Neural progenitor cell (in vitro differentiated cells): ENCODE measurements at regions not wholly inside any gene's neighbourhood (a gene's known extent, or its start where the extent isn't known, plus 50 kb on each side); places are given as distances from the start of the nearest gene placed in this dataset.

Source experiments
- DNase-seq: peaks from one replicate; pipeline ENCODE4 v3.0.0-alpha.2; 2016; ENCODE audit warnings: low spot score
- H2AFZ ChIP-seq: fragments of 200-600 bp; sonication (generic); replicated peaks from 2 replicates; pipeline ENCODE4 v1.6.1; 2016; ENCODE audit warnings: antibody characterized with exemption
- H3F3A ChIP-seq: fragments of 200-600 bp; sonication (generic); 2 replicates; pipeline ENCODE4 v1.6.1; 2016; ENCODE audit warnings: antibody characterized with exemption, low read depth
- H3K27ac ChIP-seq: fragments of 200-600 bp; sonication (generic); 2 replicates; pipeline ENCODE4 v1.5.1; 2016; ENCODE audit warnings: mild to moderate bottlenecking
- H3K27me3 ChIP-seq: fragments of 200-600 bp; sonication (generic); 2 replicates; pipeline ENCODE4 v1.6.1; 2016; ENCODE audit warnings: mild to moderate bottlenecking, moderate library complexity
- H3K36me3 ChIP-seq: fragments of 200-600 bp; sonication (generic); 2 replicates; pipeline ENCODE4 v1.5.1; 2016
- H3K4me1 ChIP-seq: fragments of 200-600 bp; sonication (generic); 2 replicates; pipeline ENCODE4 v1.6.1; 2016; ENCODE audit warnings: mixed run types
- H3K4me2 ChIP-seq: fragments of 200-600 bp; sonication (generic); 2 replicates; pipeline ENCODE4 v1.6.1; 2016
- H3K4me3 ChIP-seq: fragments of 200-600 bp; sonication (generic); 2 replicates; pipeline ENCODE4 v1.5.1; 2016
- H3K79me2 ChIP-seq: fragments of 200-600 bp; sonication (generic); 2 replicates; pipeline ENCODE4 v1.6.1; 2016; ENCODE audit warnings: low read depth
- H3K9ac ChIP-seq: fragments of 200-600 bp; sonication (generic); 2 replicates; pipeline ENCODE4 v1.6.1; 2016
- H3K9me3 ChIP-seq: fragments of 200-600 bp; sonication (generic); 2 replicates; pipeline ENCODE4 v1.5.1; 2016; ENCODE audit warnings: low read depth
- H4K20me1 ChIP-seq: fragments of 200-600 bp; sonication (generic); 2 replicates; pipeline ENCODE4 v1.6.1; 2016; ENCODE audit warnings: low read depth
- H3K27ac Mint-ChIP-seq: 3 replicates; pipeline ENCODE4 v1.8.0; 2021; ENCODE audit warnings: mixed read lengths
- H3K27me3 Mint-ChIP-seq: 2 replicates; pipeline ENCODE4 v1.8.0; 2022; ENCODE audit warnings: low read depth, mild to moderate bottlenecking, inconsistent platforms, moderate library complexity, mixed read lengths; ENCODE audit not compliant: insufficient read depth
- H3K36me3 Mint-ChIP-seq: 3 replicates; pipeline ENCODE4 v1.8.0; 2021; ENCODE audit warnings: mixed read lengths
- H3K4me1 Mint-ChIP-seq: 3 replicates; pipeline ENCODE4 v1.8.0; 2021; ENCODE audit warnings: mixed read lengths
- H3K4me3 Mint-ChIP-seq: 3 replicates; pipeline ENCODE4 v1.8.0; 2021; ENCODE audit warnings: mild to moderate bottlenecking, moderate library complexity, mixed read lengths
- H3K9me3 Mint-ChIP-seq: 3 replicates; pipeline ENCODE4 v1.8.0; 2020; ENCODE audit warnings: mixed read lengths
- CTCF ChIP-seq: fragments of 200-600 bp; sonication (generic); IDR thresholded peaks from 2 replicates; pipeline ENCODE4 v1.5.1; 2017; ENCODE audit warnings: antibody characterized with exemption, mild to moderate bottlenecking
- EZH2 ChIP-seq: fragments of 200-600 bp; sonication (generic); IDR thresholded peaks from 2 replicates; pipeline ENCODE4 v1.6.1; 2017; ENCODE audit warnings: antibody characterized with exemption, mild to moderate bottlenecking, moderate library complexity
- EZH2phosphoT487 ChIP-seq: fragments of 200-600 bp; sonication (generic); IDR thresholded peaks from 2 replicates; pipeline ENCODE4 v1.6.1; 2017; ENCODE audit warnings: antibody characterized with exemption

DNA sequence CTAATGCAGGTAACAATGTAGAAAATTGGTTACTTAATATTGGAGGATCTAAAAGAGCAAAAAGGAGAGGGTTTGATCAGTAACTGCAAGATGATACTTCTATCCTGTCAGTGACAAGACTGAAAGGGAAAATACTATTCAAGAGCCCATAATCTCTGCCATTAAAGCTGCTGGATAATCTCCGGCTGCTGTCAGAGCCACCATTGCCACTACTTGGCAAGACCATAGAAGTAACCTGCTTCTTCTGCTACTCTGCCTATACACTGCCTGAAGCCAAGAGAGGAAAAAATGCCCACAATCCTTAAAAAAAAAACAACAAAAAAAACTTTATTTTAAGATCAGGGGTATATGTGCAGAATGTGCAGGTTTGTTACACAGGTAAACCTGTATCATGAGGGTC is 386.5 kb upstream of the ID4 start:
- Histone ChIP-seq H3K9me3 (no peaks in the 10 kb centered on the region), H3K9ac (no peak overlapping the region), H3K4me3 (no peak overlapping the region), H3K4me2 (no peak overlapping the region), H4K20me1 (no peaks in the 10 kb centered on the region), H3K79me2 (no peaks in the 10 kb centered on the region), H3K36me3 (no peaks in the 10 kb centered on the region), H3F3A (no peaks in the 10 kb centered on the region), H3K4me1 (no peaks in the 10 kb centered on the region), H3K27me3 (no peaks in the 10 kb centered on the region), H2AFZ (no peak overlapping the region), H3K27ac (no peak overlapping the region)
- peaks cover 2% of the 10 kb centered on the region for H3K27me3 Mint-ChIP-seq
- no peak overlapping the region for H3K27ac Mint-ChIP-seq
- peaks cover 7% of the 10 kb centered on the region for H3K9me3 Mint-ChIP-seq
- DNase-seq: no peak
- H3K4me1 Mint-ChIP-seq: peaks cover 42% of the 10 kb centered on the region
- H3K4me3 Mint-ChIP-seq: no peak overlapping the region
- TF ChIP-seq EZH2 (no peak), EZH2phosphoT487 (no peak), CTCF (no peak)
- peaks cover 3% of the 10 kb centered on the region for H3K36me3 Mint-ChIP-seq

DNA sequence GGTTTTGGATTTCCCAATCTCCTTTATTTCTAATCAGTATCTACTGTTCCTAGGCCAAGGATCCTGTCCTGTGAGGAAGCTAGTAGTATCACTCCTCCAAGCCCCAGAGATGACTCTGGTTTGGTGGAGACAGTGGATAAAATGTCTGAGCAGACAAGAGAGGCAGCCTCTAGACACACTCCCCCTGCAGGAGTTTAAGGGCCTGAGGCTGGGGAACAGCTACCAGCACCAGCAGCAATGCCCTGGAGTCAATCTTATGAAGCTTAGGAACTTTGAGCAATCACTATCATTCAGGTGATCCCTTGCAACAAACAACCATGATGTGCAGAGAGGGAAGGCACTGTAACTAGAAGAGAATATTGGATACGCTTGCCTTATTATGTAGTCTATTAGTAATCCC is 384.7 kb upstream of the ID4 start:
- Histone ChIP-seq H2AFZ (no peak overlapping the region), H3F3A (no peaks in the 10 kb centered on the region), H3K27ac (no peak overlapping the region), H3K79me2 (no peaks in the 10 kb centered on the region), H4K20me1 (no peaks in the 10 kb centered on the region), H3K4me1 (no peaks in the 10 kb centered on the region), H3K27me3 (no peaks in the 10 kb centered on the region), H3K9ac (no peak overlapping the region), H3K36me3 (no peaks in the 10 kb centered on the region), H3K4me3 (no peak overlapping the region), H3K9me3 (no peaks in the 10 kb centered on the region), H3K4me2 (no peak overlapping the region)
- Mint-ChIP-seq H3K36me3 (no peaks in the 10 kb centered on the region), H3K4me1 (peaks cover 42% of the 10 kb centered on the region), H3K27me3 (peaks cover 2% of the 10 kb centered on the region), H3K9me3 (no peaks in the 10 kb centered on the region), H3K27ac (peak overlapping the region; percentile 8), H3K4me3 (peak overlapping the region; percentile 16)
- TF ChIP-seq CTCF (peak; percentile 42), EZH2phosphoT487 (no peak)
- peak; percentile 63 for DNase-seq

GRCh38 chr6:19454001-19454720 is 383.0 kb upstream of the ID4 start:
- Histone ChIP-seq H3F3A (no peaks in the 10 kb centered on the region), H2AFZ (no peak overlapping the region), H4K20me1 (no peaks in the 10 kb centered on the region), H3K9ac (no peak overlapping the region), H3K9me3 (no peaks in the 10 kb centered on the region), H3K36me3 (no peaks in the 10 kb centered on the region), H3K4me1 (no peaks in the 10 kb centered on the region), H3K27me3 (no peaks in the 10 kb centered on the region), H3K27ac (no peak overlapping the region), H3K79me2 (no peaks in the 10 kb centered on the region), H3K4me2 (no peak overlapping the region), H3K4me3 (no peak overlapping the region)
- Mint-ChIP-seq H3K27me3 (peaks cover 2% of the 10 kb centered on the region), H3K9me3 (no peaks in the 10 kb centered on the region), H3K27ac (peak overlapping the region; percentile 96), H3K4me3 (peak overlapping the region; percentile 42), H3K4me1 (peaks cover 42% of the 10 kb centered on the region), H3K36me3 (no peaks in the 10 kb centered on the region)
- TF ChIP-seq CTCF (no peak), EZH2phosphoT487 (no peak), EZH2 (no peak)
- no peak for DNase-seq
